ENCODE measurements at regions not wholly inside any gene's neighbourhood (a gene's known extent, or its start where the extent isn't known, plus 50 kb on each side); places are given as distances from the start of the nearest gene placed in this dataset.

- no peak for TF ChIP-seq YY1 (IDR thresholded peaks at IDR 0.05; ENCODE audit: insufficient read depth, insufficient read length)
- TF ChIP-seq ZNF274 (IDR thresholded peaks at IDR 0.05; ENCODE audit: low read depth, low read length), result no peak
- TF ChIP-seq SUZ12 (IDR thresholded peaks at IDR 0.05; ENCODE audit: extremely low read depth, insufficient read depth, insufficient read length), result no peak
These were observed 1448.7 kb downstream of the UQCRFS1 start for GRCh38 chr19:27764186-27764804.

Data from NT2/D1 (cell line).